Lower leg skin (tissue), 4 donors: ENCODE measurements at regions not wholly inside any gene's neighbourhood (a gene's known extent, or its start where the extent isn't known, plus 50 kb on each side); places are given as distances from the start of the nearest gene placed in this dataset.
"Not testable (repeated sequence)": the region's sequence is repeated elsewhere in the genome, so short reads cannot be mapped to it uniquely, and the experiment has no call there.

Experiments used
- DNase-seq, 2 donors: peaks; one replicate each; pipeline ENCODE4 v3.0.0-alpha.2; 2019; ENCODE audit warnings: low spot score in 2 of 2
- H3K4me3 ChIP-seq: fragments of 200-600 bp; sonication (generic); 2 replicates; pipeline ENCODE4 v1.5.1; 2017; ENCODE audit warnings: mild to moderate bottlenecking, low read depth; ENCODE audit not compliant: poor library complexity, severe bottlenecking
- POLR2A ChIP-seq, 2 donors: fragments of 450-650 bp; IDR thresholded peaks; one replicate each; pipeline ENCODE4 v1.6.1; 2016 to 2017; ENCODE audit warnings: antibody characterized with exemption in 2 of 2, mild to moderate bottlenecking in 1 of 2, moderate library complexity in 1 of 2
- WGBS, 2 donors: methylation state at CpG; one replicate each; pipeline ENCODE4 v1.1.5; 2018; 5-methylcytosine and 5-hydroxymethylcytosine counted together
- intact Hi-C: fragments of 100-400 bp; cut with DNase I; formaldehyde crosslinking; loops from one replicate; pipeline ENCODE4 v1.15.0; 2023; ENCODE audit warnings: low total_unique reads
- TF ChIP-seq, protein P1 (sequence below), 3 donors: fragments of 450-650 bp; IDR thresholded peaks; one replicate each; pipeline ENCODE4 v1.5.1; 2016; ENCODE audit warnings: antibody characterized with exemption in 3 of 3, mild to moderate bottlenecking in 3 of 3, moderate library complexity in 2 of 3

DNA sequence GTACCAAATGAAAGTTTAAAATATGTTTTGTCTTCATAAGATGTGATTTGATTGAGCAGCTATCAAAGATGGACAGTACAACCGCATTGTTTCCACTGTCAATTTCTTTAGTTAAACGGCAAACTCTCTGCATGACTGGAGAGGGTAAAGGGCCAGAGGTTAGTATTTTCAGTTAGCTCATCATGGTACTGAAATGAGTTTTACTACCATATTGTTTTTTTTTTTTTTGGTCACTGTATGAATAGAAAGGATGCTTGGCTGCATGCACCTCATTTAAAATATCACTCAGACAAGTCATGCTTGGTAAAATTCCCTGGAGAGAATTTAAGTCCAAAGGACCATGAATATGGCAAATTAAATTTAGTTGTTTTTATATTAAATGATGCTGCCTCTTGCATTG, 942.1 kb upstream of the SPRY2 start:
- DNase-seq, result no peak
- TF ChIP-seq, protein P1, sequence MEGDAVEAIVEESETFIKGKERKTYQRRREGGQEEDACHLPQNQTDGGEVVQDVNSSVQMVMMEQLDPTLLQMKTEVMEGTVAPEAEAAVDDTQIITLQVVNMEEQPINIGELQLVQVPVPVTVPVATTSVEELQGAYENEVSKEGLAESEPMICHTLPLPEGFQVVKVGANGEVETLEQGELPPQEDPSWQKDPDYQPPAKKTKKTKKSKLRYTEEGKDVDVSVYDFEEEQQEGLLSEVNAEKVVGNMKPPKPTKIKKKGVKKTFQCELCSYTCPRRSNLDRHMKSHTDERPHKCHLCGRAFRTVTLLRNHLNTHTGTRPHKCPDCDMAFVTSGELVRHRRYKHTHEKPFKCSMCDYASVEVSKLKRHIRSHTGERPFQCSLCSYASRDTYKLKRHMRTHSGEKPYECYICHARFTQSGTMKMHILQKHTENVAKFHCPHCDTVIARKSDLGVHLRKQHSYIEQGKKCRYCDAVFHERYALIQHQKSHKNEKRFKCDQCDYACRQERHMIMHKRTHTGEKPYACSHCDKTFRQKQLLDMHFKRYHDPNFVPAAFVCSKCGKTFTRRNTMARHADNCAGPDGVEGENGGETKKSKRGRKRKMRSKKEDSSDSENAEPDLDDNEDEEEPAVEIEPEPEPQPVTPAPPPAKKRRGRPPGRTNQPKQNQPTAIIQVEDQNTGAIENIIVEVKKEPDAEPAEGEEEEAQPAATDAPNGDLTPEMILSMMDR (IDR thresholded peaks at IDR 0.05), result no peak
- TF ChIP-seq POLR2A (IDR thresholded peaks at IDR 0.05), result no peak
- H3K4me3 ChIP-seq, result no peak overlapping the region
- 92 to 98% methylated on average over 2 of the region's 2 CpGs for WGBS, 2 donors
- intact Hi-C loops, result no loop called here

DNA sequence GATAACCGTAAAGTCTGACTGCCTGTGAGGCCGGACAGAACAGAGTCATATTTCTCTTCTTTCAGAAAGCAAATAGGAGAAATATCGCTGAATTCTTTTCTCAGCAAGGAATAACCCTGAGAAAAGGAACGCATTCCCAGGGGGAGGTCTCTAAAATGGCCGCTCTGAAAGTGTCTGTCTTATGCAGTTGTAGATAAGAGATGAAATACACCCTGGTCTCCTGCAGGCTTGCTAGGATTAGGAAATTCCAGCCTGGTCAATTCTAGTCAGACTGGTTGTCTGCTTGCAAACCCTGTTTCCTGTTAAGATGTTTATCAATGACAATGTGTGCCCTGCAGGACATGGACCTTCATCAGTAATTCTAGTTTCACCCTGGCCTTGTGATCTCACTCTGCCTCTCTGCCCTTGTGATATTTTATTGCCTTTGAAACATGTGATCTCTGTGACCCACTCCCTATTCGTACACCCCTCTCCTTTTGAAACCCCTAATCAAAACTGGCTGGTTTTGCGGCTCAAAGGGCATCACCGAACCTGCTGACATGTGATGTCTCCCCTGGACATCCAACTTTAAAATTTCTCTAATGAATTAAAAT, 934.8 kb upstream of the SPRY2 start:
- no peak for DNase-seq
- intact Hi-C loops, result no loop called here
- TF ChIP-seq, protein P1 (IDR thresholded peaks at IDR 0.05), result no peak
- TF ChIP-seq POLR2A (IDR thresholded peaks at IDR 0.05), result no peak
- no peak overlapping the region for H3K4me3 ChIP-seq
- WGBS, 2 donors, result 85% methylated on average over 8 of the region's 8 CpGs

DNA sequence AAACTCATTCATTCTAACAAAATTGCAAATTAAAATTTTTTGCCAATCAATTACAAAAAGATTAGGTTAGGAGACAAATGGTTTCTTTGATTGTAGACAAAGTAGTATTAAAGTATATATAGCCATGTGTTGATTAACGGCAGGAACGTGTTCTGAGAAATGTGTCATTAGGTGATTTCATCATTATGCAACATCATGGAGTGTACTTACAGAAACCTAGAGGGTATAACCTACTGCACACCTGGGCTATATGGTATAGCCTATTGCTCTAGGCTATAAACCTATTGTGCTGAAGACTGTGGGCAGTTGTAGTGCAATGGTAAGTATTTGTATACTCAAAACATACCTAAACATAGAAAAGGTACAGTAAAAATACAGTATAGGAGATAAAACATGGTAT, 906.8 kb upstream of the SPRY2 start:
- no peak for DNase-seq
- H3K4me3 ChIP-seq, result no peak overlapping the region
- intact Hi-C loops, result no loop called here
- TF ChIP-seq, protein P1 (IDR thresholded peaks at IDR 0.05), result no peak
- TF ChIP-seq POLR2A (IDR thresholded peaks at IDR 0.05), result no peak
- WGBS, 2 donors, result 69 to 75% methylated on average over 2 of the region's 2 CpGs

DNA sequence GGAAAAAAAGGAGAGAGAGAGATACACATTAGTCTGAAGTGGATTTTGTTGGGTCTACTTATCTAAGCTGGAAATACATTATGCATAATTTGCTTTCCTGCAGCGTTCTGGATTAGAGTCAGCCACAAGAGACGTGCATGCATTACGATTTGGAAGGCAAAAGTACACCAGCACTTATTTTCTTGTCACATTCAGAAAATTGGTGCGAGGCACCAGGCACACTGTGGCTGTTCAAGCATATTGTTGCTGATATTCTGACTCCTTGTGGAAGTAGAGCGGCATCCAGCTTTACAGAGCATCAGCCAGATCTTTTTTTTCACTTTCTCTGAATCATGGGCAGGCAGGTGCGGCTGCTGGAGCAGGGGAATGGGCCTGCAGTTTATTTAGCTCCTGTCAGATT, 905.6 kb upstream of the SPRY2 start:
- intact Hi-C loops, result no loop called here
- no peak for DNase-seq
- WGBS, 2 donors, result 80 to 83% methylated on average over 6 of the region's 6 CpGs
- no peak overlapping the region for H3K4me3 ChIP-seq
- TF ChIP-seq, protein P1 (IDR thresholded peaks at IDR 0.05), result no peak
- TF ChIP-seq POLR2A (IDR thresholded peaks at IDR 0.05), result no peak

DNA sequence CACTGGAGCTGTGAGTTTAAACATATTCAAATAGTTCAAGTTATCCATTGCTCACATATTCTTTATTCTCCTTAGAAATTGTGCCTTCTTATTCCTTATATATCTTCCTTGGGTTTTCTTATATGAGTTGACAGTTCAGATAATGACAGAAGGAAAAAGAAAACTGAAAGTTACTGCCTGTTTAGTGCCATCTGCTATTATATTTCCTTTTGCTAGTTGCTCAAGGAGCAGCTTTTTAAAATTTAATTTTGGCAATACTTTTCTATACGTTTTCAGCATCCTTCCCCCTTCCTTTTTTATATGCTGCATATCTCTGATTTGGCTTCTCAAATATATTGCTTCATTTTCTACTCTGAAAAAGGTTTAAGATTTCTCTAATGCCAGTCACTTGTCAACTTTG, 903.1 kb upstream of the SPRY2 start:
- TF ChIP-seq, protein P1 (IDR thresholded peaks at IDR 0.05), result no peak
- no peak for TF ChIP-seq POLR2A (IDR thresholded peaks at IDR 0.05)
- 38 to 54% methylated on average over 1 of the region's 1 CpG for WGBS, 2 donors
- intact Hi-C loops, result no loop called here
- DNase-seq, result no peak
- H3K4me3 ChIP-seq, result no peak overlapping the region

DNA sequence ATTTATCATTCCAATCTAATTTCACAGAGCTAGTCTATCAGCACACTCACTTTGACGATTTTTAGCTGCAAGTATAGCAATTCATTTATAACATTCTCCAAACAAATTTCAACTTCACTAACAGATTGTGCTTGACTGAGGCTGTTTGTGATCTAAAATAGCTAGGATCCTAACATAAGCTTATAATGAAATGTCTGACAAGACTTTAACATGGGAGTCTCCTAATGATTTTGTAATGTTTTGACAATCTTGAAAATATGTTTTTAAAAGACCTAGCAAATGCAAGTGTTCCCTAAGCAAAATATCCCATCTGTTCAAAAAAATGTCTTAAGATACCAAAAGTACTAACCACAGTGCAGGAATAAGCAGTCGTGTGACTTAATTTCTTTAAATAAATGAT, 889.5 kb upstream of the SPRY2 start:
- intact Hi-C loops, result no loop called here
- DNase-seq, result no peak
- WGBS, 2 donors, result 71 to 79% methylated on average over 2 of the region's 2 CpGs
- TF ChIP-seq, protein P1 (IDR thresholded peaks at IDR 0.05), result no peak
- no peak for TF ChIP-seq POLR2A (IDR thresholded peaks at IDR 0.05)
- H3K4me3 ChIP-seq, result no peak overlapping the region

DNA sequence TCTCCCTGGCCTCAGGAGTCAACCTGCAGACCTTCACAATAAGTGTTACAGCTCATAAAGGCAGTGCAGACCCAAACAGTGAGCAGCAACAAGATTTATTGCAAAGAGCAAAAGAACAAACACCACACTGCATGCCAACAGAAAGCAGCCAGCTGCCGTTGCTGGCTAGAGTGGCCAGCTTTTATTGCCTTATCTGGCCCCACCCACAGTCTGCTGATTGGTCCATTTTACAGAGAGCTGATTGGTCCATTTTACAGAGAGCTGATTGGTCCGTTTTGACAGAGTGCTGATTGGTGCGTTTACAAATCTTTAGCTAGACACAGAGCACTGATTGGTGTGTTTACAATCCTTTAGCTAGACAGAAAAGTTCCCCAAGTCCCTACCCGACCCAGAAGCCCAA, 885.9 kb upstream of the SPRY2 start:
- WGBS, 2 donors, result 63 to 65% methylated on average over 4 of the region's 4 CpGs
- DNase-seq, intact Hi-C loops: not testable (repeated sequence)

More for the DNA sequence above, 885.9 kb upstream of the SPRY2 start:
- H3K4me3 ChIP-seq, result not testable (repeated sequence)
